ENCODE measurements at regions not wholly inside any gene's neighbourhood (a gene's known extent, or its start where the extent isn't known, plus 50 kb on each side); places are given as distances from the start of the nearest gene placed in this dataset.

GRCh38 chr12:93970900-93971688 lies 177.3 kb upstream of the PLXNC1 start:
- H3K36me3 ChIP-seq = no peaks in the 10 kb centered on the region

GRCh38 chr12:93972411-93973208 lies 175.8 kb upstream of the PLXNC1 start:
- no peak for DNase-seq (ENCODE audit: extremely low spot score in 2 of 2)
- Histone ChIP-seq H3K27ac (no peak overlapping the region), H3K4me3 (no peak overlapping the region), H3K9me3 (no peaks in the 10 kb centered on the region), H3K36me3 (no peaks in the 10 kb centered on the region), H3K4me1 (peaks cover 6% of the 10 kb centered on the region), H3K27me3 (no peaks in the 10 kb centered on the region)
- intact Hi-C loops (cut with DNase I) = no loop called here
- TF ChIP-seq POLR2AphosphoS5 (IDR thresholded peaks at IDR 0.05; ENCODE audit: insufficient read depth in 1 of 2, low read depth in 1 of 2) (no peak), POLR2A (IDR thresholded peaks at IDR 0.05) (no peak)
- TF ChIP-seq, protein P1, sequence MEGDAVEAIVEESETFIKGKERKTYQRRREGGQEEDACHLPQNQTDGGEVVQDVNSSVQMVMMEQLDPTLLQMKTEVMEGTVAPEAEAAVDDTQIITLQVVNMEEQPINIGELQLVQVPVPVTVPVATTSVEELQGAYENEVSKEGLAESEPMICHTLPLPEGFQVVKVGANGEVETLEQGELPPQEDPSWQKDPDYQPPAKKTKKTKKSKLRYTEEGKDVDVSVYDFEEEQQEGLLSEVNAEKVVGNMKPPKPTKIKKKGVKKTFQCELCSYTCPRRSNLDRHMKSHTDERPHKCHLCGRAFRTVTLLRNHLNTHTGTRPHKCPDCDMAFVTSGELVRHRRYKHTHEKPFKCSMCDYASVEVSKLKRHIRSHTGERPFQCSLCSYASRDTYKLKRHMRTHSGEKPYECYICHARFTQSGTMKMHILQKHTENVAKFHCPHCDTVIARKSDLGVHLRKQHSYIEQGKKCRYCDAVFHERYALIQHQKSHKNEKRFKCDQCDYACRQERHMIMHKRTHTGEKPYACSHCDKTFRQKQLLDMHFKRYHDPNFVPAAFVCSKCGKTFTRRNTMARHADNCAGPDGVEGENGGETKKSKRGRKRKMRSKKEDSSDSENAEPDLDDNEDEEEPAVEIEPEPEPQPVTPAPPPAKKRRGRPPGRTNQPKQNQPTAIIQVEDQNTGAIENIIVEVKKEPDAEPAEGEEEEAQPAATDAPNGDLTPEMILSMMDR (IDR thresholded peaks at IDR 0.05) = no peak

More at GRCh38 chr12:93970900-93971688, 177.3 kb upstream of the PLXNC1 start:
- Histone ChIP-seq H3K9me3 (no peaks in the 10 kb centered on the region), H3K27me3 (no peaks in the 10 kb centered on the region), H3K27ac (no peak overlapping the region), H3K4me1 (peaks cover 6% of the 10 kb centered on the region), H3K4me3 (no peak overlapping the region)
- DNase-seq (ENCODE audit: extremely low spot score in 2 of 2) = no peak
- no peak for TF ChIP-seq POLR2A (IDR thresholded peaks at IDR 0.05)
- TF ChIP-seq, protein P1 (IDR thresholded peaks at IDR 0.05) = no peak
- TF ChIP-seq POLR2AphosphoS5 (IDR thresholded peaks at IDR 0.05; ENCODE audit: insufficient read depth in 1 of 2, low read depth in 1 of 2) = no peak
- intact Hi-C loops (cut with DNase I) = no loop called here

GRCh38 chr12:93974252-93974651 lies 174.1 kb upstream of the PLXNC1 start:
- no peak for TF ChIP-seq POLR2A (IDR thresholded peaks at IDR 0.05)
- TF ChIP-seq POLR2AphosphoS5 (IDR thresholded peaks at IDR 0.05; ENCODE audit: insufficient read depth in 1 of 2, low read depth in 1 of 2) = no peak
- TF ChIP-seq, protein P1 (IDR thresholded peaks at IDR 0.05) = no peak
- peaks cover 6% of the 10 kb centered on the region for H3K4me1 ChIP-seq
- no peaks in the 10 kb centered on the region for H3K9me3 ChIP-seq
- H3K27ac ChIP-seq = no peak overlapping the region
- no peak for DNase-seq (ENCODE audit: extremely low spot score in 2 of 2)
- intact Hi-C loops (cut with DNase I) = no loop called here
- H3K4me3 ChIP-seq = no peak overlapping the region
- no peaks in the 10 kb centered on the region for H3K27me3 ChIP-seq
- H3K36me3 ChIP-seq = no peaks in the 10 kb centered on the region

DNA sequence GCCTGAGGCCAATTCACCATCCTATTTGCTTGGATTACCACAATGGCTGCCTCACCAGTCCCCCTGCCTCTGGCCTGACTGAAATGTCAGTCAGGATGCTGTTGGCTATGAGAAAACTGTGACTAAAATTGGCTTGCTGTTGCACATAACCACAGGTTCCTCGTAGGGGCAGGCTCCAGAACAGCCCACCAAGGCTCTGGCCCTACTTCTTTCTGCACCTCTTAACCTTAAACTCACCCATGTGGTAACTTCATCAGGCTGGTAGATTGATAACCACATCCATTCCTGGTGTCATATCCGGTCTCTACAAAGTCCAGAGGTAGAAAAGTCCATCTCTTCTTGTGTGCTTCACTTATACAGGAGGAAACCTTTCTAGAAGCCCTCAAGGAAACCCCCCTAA lies 172.4 kb upstream of the PLXNC1 start:
- Histone ChIP-seq H3K27me3 (no peaks in the 10 kb centered on the region), H3K4me1 (peaks cover 6% of the 10 kb centered on the region), H3K36me3 (no peaks in the 10 kb centered on the region), H3K27ac (no peak overlapping the region), H3K4me3 (no peak overlapping the region), H3K9me3 (no peaks in the 10 kb centered on the region)
- intact Hi-C loops (cut with DNase I) = no loop called here
- DNase-seq (ENCODE audit: extremely low spot score in 2 of 2) = no peak
- TF ChIP-seq, protein P1 (IDR thresholded peaks at IDR 0.05) = no peak
- TF ChIP-seq POLR2A (IDR thresholded peaks at IDR 0.05) (no peak), POLR2AphosphoS5 (IDR thresholded peaks at IDR 0.05; ENCODE audit: insufficient read depth in 1 of 2, low read depth in 1 of 2) (no peak)
